Panc1 (cell line): ENCODE measurements at regions not wholly inside any gene's neighbourhood (a gene's known extent, or its start where the extent isn't known, plus 50 kb on each side); places are given as distances from the start of the nearest gene placed in this dataset.

ENCODE experiments used
- CTCF ChIP-seq: fragments of 450-650 bp; IDR thresholded peaks from 2 replicates; pipeline ENCODE4 v1.5.1; 2017; ENCODE audit warnings: mild to moderate bottlenecking
- POLR2AphosphoS5 ChIP-seq: IDR thresholded peaks from 2 replicates; pipeline ENCODE4 v1.6.1; 2012; ENCODE audit warnings: mild to moderate bottlenecking, low read depth, low read length, moderate library complexity
- REST ChIP-seq, 2 experiments: IDR thresholded peaks; 2 replicates each; pipeline ENCODE4 v1.6.1; 2011 to 2012; ENCODE audit warnings: low read depth in 2 of 2, control low read depth in 1 of 2, low read length in 1 of 2, mild to moderate bottlenecking in 1 of 2, moderate library complexity in 1 of 2; ENCODE audit not compliant: insufficient read depth in 1 of 2
- SIN3A ChIP-seq: IDR thresholded peaks from 2 replicates; pipeline ENCODE4 v1.6.1; 2012; ENCODE audit warnings: low read depth, mild to moderate bottlenecking, low read length, moderate library complexity, borderline replicate concordance; ENCODE audit not compliant: insufficient read depth

GRCh38 chr3:118495206-118495605 is 539.4 kb downstream of the IGSF11 start:
- TF ChIP-seq CTCF (no peak), POLR2AphosphoS5 (no peak), REST (IDR thresholded peaks at IDR 0.05; ENCODE audit: insufficient read depth in 1 of 2, low read depth in 2 of 2, low read length in 1 of 2) (no peak), SIN3A (no peak)
